Karpas-422 (cell line): ENCODE measurements at regions not wholly inside any gene's neighbourhood (a gene's known extent, or its start where the extent isn't known, plus 50 kb on each side); places are given as distances from the start of the nearest gene placed in this dataset.

ENCODE experiments used
- DNase-seq: peaks from one replicate; pipeline ENCODE4 v3.0.0-alpha.2; 2015
- H2AFZ ChIP-seq: fragments of 200-600 bp; sonication (generic); 2 replicates; pipeline ENCODE4 v1.6.1; 2014; ENCODE audit warnings: antibody characterized with exemption, low read length, mixed read lengths
- H3K27ac ChIP-seq: fragments of 200-600 bp; sonication (generic); 2 replicates; pipeline ENCODE4 v1.5.1; 2014; ENCODE audit warnings: mild to moderate bottlenecking, low read length, moderate library complexity
- H3K27me3 ChIP-seq: fragments of 200-600 bp; sonication (generic); 2 replicates; pipeline ENCODE4 v1.6.1; 2014; ENCODE audit warnings: low read length, mixed read lengths
- H3K36me3 ChIP-seq: fragments of 200-600 bp; sonication (generic); 2 replicates; pipeline ENCODE4 v1.6.1; 2014; ENCODE audit warnings: low read length, mixed read lengths; ENCODE audit not compliant: insufficient read depth
- H3K4me1 ChIP-seq: fragments of 200-600 bp; sonication (generic); 2 replicates; pipeline ENCODE4 v1.6.1; 2014; ENCODE audit warnings: mild to moderate bottlenecking, low read length, mixed read lengths
- H3K4me2 ChIP-seq: fragments of 200-600 bp; sonication (generic); 2 replicates; pipeline ENCODE4 v1.6.1; 2014; ENCODE audit warnings: low read length, low read depth, mild to moderate bottlenecking; ENCODE audit not compliant: poor library complexity, severe bottlenecking
- H3K4me3 ChIP-seq: fragments of 200-600 bp; sonication (generic); 2 replicates; pipeline ENCODE4 v1.5.1; 2014; ENCODE audit warnings: mild to moderate bottlenecking, antibody characterized with exemption, low read length, mixed read lengths
- H3K79me2 ChIP-seq: fragments of 200-600 bp; sonication (generic); 2 replicates; pipeline ENCODE4 v1.6.1; 2014; ENCODE audit warnings: mild to moderate bottlenecking, low read length, mixed read lengths
- H3K9ac ChIP-seq: fragments of 200-600 bp; sonication (generic); 2 replicates; pipeline ENCODE4 v1.6.0; 2014; ENCODE audit warnings: low read length
- H3K9me2 ChIP-seq: fragments of 200-600 bp; sonication (generic), shearing (Covaris generic); replicated peaks from 2 replicates; pipeline ENCODE4 v1.6.0; 2014; ENCODE audit warnings: mild to moderate bottlenecking, low read length, moderate library complexity; ENCODE audit not compliant: insufficient read depth
- H3K9me3 ChIP-seq: fragments of 300-700, 200-600 bp; sonication (generic); 2 replicates; pipeline ENCODE4 v1.6.1; 2014; ENCODE audit warnings: low read length, mixed read lengths
- H4K20me1 ChIP-seq: fragments of 200-600 bp; sonication (generic); 2 replicates; pipeline ENCODE4 v1.6.1; 2014; ENCODE audit warnings: mild to moderate bottlenecking, antibody characterized with exemption, low read length, low read depth; ENCODE audit not compliant: insufficient read depth

DNA sequence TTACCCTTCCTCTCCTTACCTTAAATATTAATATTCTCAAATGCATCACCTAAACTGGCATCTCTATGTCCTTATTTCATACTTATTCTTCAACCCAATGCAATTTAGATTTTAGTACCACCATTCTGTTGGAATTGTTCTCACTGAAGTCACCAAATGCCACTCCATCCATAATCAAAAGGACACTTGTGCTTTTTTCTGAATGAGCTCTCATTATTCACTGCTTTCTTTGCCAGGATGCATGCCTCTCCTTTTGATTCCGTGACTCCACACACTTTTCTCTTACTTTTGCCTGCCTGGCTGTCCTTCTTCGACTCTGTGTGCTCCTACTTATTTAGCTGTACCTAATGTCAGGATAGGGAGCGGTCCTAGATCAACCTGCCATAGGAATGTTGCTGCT lies 633.1 kb upstream of the BOD1L1 start:
- Histone ChIP-seq H3K9me2 (no peaks in the 10 kb centered on the region), H4K20me1 (no peaks in the 10 kb centered on the region), H2AFZ (no peak overlapping the region), H3K9ac (no peak overlapping the region), H3K4me3 (no peak overlapping the region), H3K27ac (no peak overlapping the region), H3K79me2 (no peaks in the 10 kb centered on the region), H3K36me3 (no peaks in the 10 kb centered on the region), H3K27me3 (no peaks in the 10 kb centered on the region), H3K4me1 (no peaks in the 10 kb centered on the region), H3K9me3 (no peaks in the 10 kb centered on the region), H3K4me2 (no peak overlapping the region)
- no peak for DNase-seq

- Histone ChIP-seq H3K4me1 (no peaks in the 10 kb centered on the region), H3K9me2 (no peaks in the 10 kb centered on the region), H3K9ac (no peak overlapping the region), H3K27me3 (no peaks in the 10 kb centered on the region), H2AFZ (no peak overlapping the region), H4K20me1 (no peaks in the 10 kb centered on the region), H3K9me3 (no peaks in the 10 kb centered on the region), H3K27ac (no peak overlapping the region), H3K4me2 (no peak overlapping the region), H3K36me3 (no peaks in the 10 kb centered on the region), H3K79me2 (no peaks in the 10 kb centered on the region), H3K4me3 (no peak overlapping the region)
- DNase-seq, result no peak
Observed at GRCh38 chr4:14262221-14262620, 634.7 kb upstream of the BOD1L1 start.

GRCh38 chr4:14264437-14264836 lies 636.9 kb upstream of the BOD1L1 start:
- Histone ChIP-seq H3K79me2 (no peaks in the 10 kb centered on the region), H3K9ac (no peak overlapping the region), H3K9me3 (no peaks in the 10 kb centered on the region), H3K36me3 (no peaks in the 10 kb centered on the region), H2AFZ (no peak overlapping the region), H3K27me3 (no peaks in the 10 kb centered on the region), H3K4me2 (no peak overlapping the region), H4K20me1 (no peaks in the 10 kb centered on the region), H3K27ac (no peak overlapping the region), H3K9me2 (no peaks in the 10 kb centered on the region), H3K4me3 (no peak overlapping the region), H3K4me1 (no peaks in the 10 kb centered on the region)
- DNase-seq, result peak; percentile 40

GRCh38 chr4:14265651-14266050 lies 638.1 kb upstream of the BOD1L1 start:
- no peaks in the 10 kb centered on the region for H3K36me3 ChIP-seq
- H3K27me3 ChIP-seq, result no peaks in the 10 kb centered on the region
- H2AFZ ChIP-seq, result no peak overlapping the region
- 0 out of 2 replicates have a peak, but pooled peaks cover 3% of the 10 kb centered on the region for H3K9me2 ChIP-seq
- no peaks in the 10 kb centered on the region for H3K9me3 ChIP-seq
- no peaks in the 10 kb centered on the region for H3K79me2 ChIP-seq
- H4K20me1 ChIP-seq, result no peaks in the 10 kb centered on the region
- no peaks in the 10 kb centered on the region for H3K4me1 ChIP-seq
- H3K4me2 ChIP-seq, result no peak overlapping the region
- no peak overlapping the region for H3K9ac ChIP-seq
- no peak overlapping the region for H3K27ac ChIP-seq
- DNase-seq, result no peak
- no peak overlapping the region for H3K4me3 ChIP-seq

- H3K27ac ChIP-seq, result no peak overlapping the region
- H3K79me2 ChIP-seq, result no peaks in the 10 kb centered on the region
- no peak overlapping the region for H3K9ac ChIP-seq
- H3K4me2 ChIP-seq, result no peak overlapping the region
- H2AFZ ChIP-seq, result no peak overlapping the region
- no peaks in the 10 kb centered on the region for H3K36me3 ChIP-seq
- H4K20me1 ChIP-seq, result no peaks in the 10 kb centered on the region
- no peaks in the 10 kb centered on the region for H3K4me1 ChIP-seq
- no peak overlapping the region for H3K4me3 ChIP-seq
- H3K9me3 ChIP-seq, result no peaks in the 10 kb centered on the region
- no peak for DNase-seq
- no peaks in the 10 kb centered on the region for H3K27me3 ChIP-seq
- H3K9me2 ChIP-seq, result 0 out of 2 replicates have a peak, but pooled peaks cover 3% of the 10 kb centered on the region
Observed at GRCh38 chr4:14267373-14268060, 640.0 kb upstream of the BOD1L1 start.

DNA sequence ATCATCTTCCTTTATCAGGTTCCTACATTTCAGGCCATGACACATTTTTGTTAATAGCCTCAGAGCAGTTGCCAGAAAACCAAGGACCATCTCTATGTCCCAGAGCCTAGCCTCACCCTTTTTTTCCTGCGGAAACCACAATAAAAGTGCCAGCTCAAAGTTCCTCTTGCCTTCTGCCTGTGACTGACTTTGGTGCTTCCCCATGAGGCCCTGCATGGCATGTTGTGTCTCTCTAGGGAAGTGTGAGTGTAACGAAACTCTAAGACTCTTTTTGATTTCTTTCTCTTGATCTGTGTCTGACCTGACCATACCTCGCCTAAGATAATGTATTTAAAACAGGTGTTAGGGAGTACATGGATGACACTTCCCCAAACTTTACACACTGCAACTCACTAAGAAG lies 642.3 kb upstream of the BOD1L1 start:
- Histone ChIP-seq H3K9me2 (peaks cover 3% of the 10 kb centered on the region; the same call in 1 of the 2 replicates), H3K27me3 (no peaks in the 10 kb centered on the region), H3K36me3 (no peaks in the 10 kb centered on the region), H3K9me3 (no peaks in the 10 kb centered on the region), H3K9ac (no peak overlapping the region), H4K20me1 (no peaks in the 10 kb centered on the region), H3K79me2 (no peaks in the 10 kb centered on the region), H3K4me3 (no peak overlapping the region), H3K27ac (no peak overlapping the region), H2AFZ (no peak overlapping the region), H3K4me2 (no peak overlapping the region), H3K4me1 (no peaks in the 10 kb centered on the region)
- no peak for DNase-seq

DNA sequence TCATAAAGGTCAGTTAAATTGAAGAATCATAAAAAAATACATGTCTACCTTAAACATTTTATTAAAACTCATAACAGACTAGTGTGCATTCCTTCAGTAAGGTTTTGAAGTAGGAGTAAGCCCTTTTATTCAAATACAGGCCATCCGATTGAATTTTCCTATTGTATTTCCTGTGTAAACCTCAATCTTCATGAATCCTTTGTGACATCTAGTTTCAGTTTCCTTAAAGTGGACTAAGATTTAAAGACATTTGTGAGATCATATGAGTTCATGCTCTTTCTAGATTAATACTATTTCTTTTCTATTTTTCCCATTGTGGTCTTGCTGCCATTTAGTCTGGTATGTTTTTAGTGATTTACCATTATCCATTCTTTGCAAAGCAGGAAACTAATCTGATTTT lies 644.7 kb upstream of the BOD1L1 start:
- H3K4me3 ChIP-seq, result no peak overlapping the region
- H2AFZ ChIP-seq, result no peak overlapping the region
- no peaks in the 10 kb centered on the region for H4K20me1 ChIP-seq
- no peaks in the 10 kb centered on the region for H3K9me3 ChIP-seq
- no peaks in the 10 kb centered on the region for H3K27me3 ChIP-seq
- no peak overlapping the region for H3K4me2 ChIP-seq
- H3K36me3 ChIP-seq, result no peaks in the 10 kb centered on the region
- no peaks in the 10 kb centered on the region for H3K79me2 ChIP-seq
- no peaks in the 10 kb centered on the region for H3K4me1 ChIP-seq
- peaks cover 7% of the 10 kb centered on the region; the same call in 1 of the 2 replicates for H3K9me2 ChIP-seq
- H3K9ac ChIP-seq, result no peak overlapping the region
- no peak overlapping the region for H3K27ac ChIP-seq
- no peak for DNase-seq

DNA sequence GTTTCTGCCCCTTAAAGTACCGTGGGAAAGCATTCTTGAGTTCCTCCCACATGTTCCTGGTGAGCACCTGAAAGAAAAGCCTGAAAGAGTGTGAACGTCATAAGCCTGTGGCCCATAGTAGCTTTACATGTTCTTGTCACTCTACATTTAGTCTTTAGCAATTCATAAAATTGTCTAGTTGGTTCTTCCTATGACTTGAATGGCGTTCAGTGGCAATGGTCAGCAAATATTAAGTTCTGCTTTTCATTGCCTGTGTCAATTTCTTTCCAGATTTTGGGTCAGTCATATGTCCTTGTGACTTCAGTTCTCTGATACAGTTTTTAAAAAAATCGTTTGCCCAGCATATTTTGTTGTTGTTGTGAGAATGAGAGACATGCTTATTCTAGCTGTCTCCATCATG lies 650.0 kb upstream of the BOD1L1 start:
- H3K9me2 ChIP-seq, result peaks cover 4% of the 10 kb centered on the region; the same call in 1 of the 2 replicates
- H3K4me3 ChIP-seq, result no peak overlapping the region
- H3K27ac ChIP-seq, result no peak overlapping the region
- no peaks in the 10 kb centered on the region for H3K79me2 ChIP-seq
- H2AFZ ChIP-seq, result no peak overlapping the region
- H3K9ac ChIP-seq, result no peak overlapping the region
- DNase-seq, result no peak
- no peaks in the 10 kb centered on the region for H3K36me3 ChIP-seq
- H3K9me3 ChIP-seq, result no peaks in the 10 kb centered on the region
- no peaks in the 10 kb centered on the region for H3K4me1 ChIP-seq
- H3K4me2 ChIP-seq, result no peak overlapping the region
- no peaks in the 10 kb centered on the region for H4K20me1 ChIP-seq
- no peaks in the 10 kb centered on the region for H3K27me3 ChIP-seq
